Spleen (tissue), 11 donors: ENCODE measurements at regions not wholly inside any gene's neighbourhood (a gene's known extent, or its start where the extent isn't known, plus 50 kb on each side); places are given as distances from the start of the nearest gene placed in this dataset.

Experiments
- DNase-seq: peaks from one replicate; pipeline ENCODE4 v3.0.0-alpha.2; 2020
- H3K27ac ChIP-seq, 8 donors: fragments of 200-600 bp; sonication (generic) in 7 of 8; 1 replicate in 4 of 8; 2 replicates in 4 of 8; pipeline versions ENCODE4 v1.5.0 to v1.8.0; 2016 to 2021; ENCODE audit warnings: inconsistent platforms in 4 of 8, mild to moderate bottlenecking in 4 of 8, moderate library complexity in 1 of 8
- H3K27me3 ChIP-seq, 7 donors: fragments of 200-600 bp; sonication (generic) in 6 of 7; replicated peaks in 1 of 7; 1 replicate in 4 of 7; 2 replicates in 3 of 7; pipeline versions ENCODE4 v1.5.0 to v1.8.0; 2016 to 2021; ENCODE audit warnings: inconsistent platforms in 3 of 7, mild to moderate bottlenecking in 1 of 7
- H3K36me3 ChIP-seq, 6 donors: fragments of 200-600 bp; sonication (generic) in 5 of 6; 1 replicate in 4 of 6; 2 replicates in 2 of 6; pipeline versions ENCODE4 v1.5.0 to v1.8.0; 2016 to 2021; ENCODE audit warnings: inconsistent platforms in 2 of 6
- H3K4me1 ChIP-seq, 6 donors: fragments of 200-600 bp; sonication (generic) in 5 of 6; 1 replicate in 3 of 6; 2 replicates in 3 of 6; pipeline versions ENCODE4 v1.5.0 to v1.8.0; 2016 to 2021; ENCODE audit warnings: inconsistent platforms in 3 of 6
- H3K4me3 ChIP-seq, 8 donors: fragments of 200-600 bp; sonication (generic) in 7 of 8; 1 replicate in 4 of 8; 2 replicates in 4 of 8; pipeline versions ENCODE4 v1.5.0 to v1.8.0; 2016 to 2021; ENCODE audit warnings: inconsistent platforms in 4 of 8, mild to moderate bottlenecking in 4 of 8, moderate library complexity in 2 of 8
- H3K9me3 ChIP-seq, 8 donors: fragments of 200-600 bp; sonication (generic) in 7 of 8; 1 replicate in 4 of 8; 2 replicates in 4 of 8; pipeline versions ENCODE4 v1.5.0 to v1.8.0; 2016 to 2021; ENCODE audit warnings: inconsistent platforms in 4 of 8
- CTCF ChIP-seq, 11 experiments: fragments of 200-600 bp in 7 of 11; fragments of 450-650 bp in 4 of 11; sonication (generic) in 4 of 11; IDR thresholded peaks in 8 of 11; conservative IDR thresholded peaks in 3 of 11; 1 replicate in 7 of 11; 2 replicates in 4 of 11; pipeline versions ENCODE4 v1.4.0 to v1.8.0; 2016 to 2021; ENCODE audit warnings: antibody characterized with exemption in 11 of 11, inconsistent platforms in 4 of 11, mild to moderate bottlenecking in 1 of 11
- POLR2A ChIP-seq, 3 donors: fragments of 450-650 bp; IDR thresholded peaks; one replicate each; pipeline ENCODE4 v1.5.1; 2017; ENCODE audit warnings: antibody characterized with exemption in 3 of 3, mild to moderate bottlenecking in 1 of 3
- POLR2AphosphoS5 ChIP-seq, 3 donors: sonication (generic); formaldehyde crosslinking; IDR thresholded peaks; one replicate each; pipeline ENCODE4 v1.5.1; 2017; ENCODE audit warnings: antibody characterized with exemption in 3 of 3
- WGBS, 5 donors: extraction: QIAGEN DNeasy Blood & Tissue Kit in 3 of 5; methylation state at CpG; one replicate each; pipeline versions ENCODE4 v1.1.5 to v1.1.7; 2013 to 2018; 5-methylcytosine and 5-hydroxymethylcytosine counted together
- intact Hi-C: fragments of 100-400 bp; cut with DNase I; formaldehyde crosslinking; loops from one replicate; pipeline ENCODE4 v1.15.0; 2023; ENCODE audit warnings: low total_unique reads
- donor health status: healthy with polysubstance abuse.
- donor health status: DM: no; HTN: no; CAD: no; lungs with moderate emphysema.
- donor health status: DM: no; HTN: no; CAD: no.
- donor health status: Bipolar disorder and iron deficiency.
- donor health status: healthy.
- donor health status: DM: no; HTN: no; CAD: no.
- donor health status: DM: yes; HTN: yes; CAD: no.

GRCh38 chr10:20494474-20494873 is 402.6 kb downstream of the NEBL start:
- WGBS, 5 donors: 60 to 89% (median 79%) methylated on average over 1 of the region's 1 CpG

GRCh38 chr10:20492447-20492846 is 404.7 kb downstream of the NEBL start:
- intact Hi-C loops: no loop called here
- Histone ChIP-seq H3K27ac (no peak overlapping the region), H3K4me1 (no peaks in the 10 kb centered on the region), H3K9me3 (peaks cover 0 to 35% (median 18%) of the 10 kb centered on the region in 8 donors), H3K4me3 (no peak overlapping the region), H3K27me3 (no peaks in the 10 kb centered on the region), H3K36me3 (no peaks in the 10 kb centered on the region)
- DNase-seq: no peak
- TF ChIP-seq CTCF (IDR thresholded peaks at IDR 0.05 in 8 of 11, conservative IDR thresholded peaks at IDR 0.05 in 3 of 11): no peak
- WGBS, 5 donors: 51 to 73% (median 57%) methylated on average over 2 of the region's 2 CpGs

More at GRCh38 chr10:20494474-20494873, 402.6 kb downstream of the NEBL start:
- no peak for TF ChIP-seq POLR2A (IDR thresholded peaks at IDR 0.05)
- TF ChIP-seq CTCF (IDR thresholded peaks at IDR 0.05 in 8 of 11, conservative IDR thresholded peaks at IDR 0.05 in 3 of 11): no peak
- TF ChIP-seq POLR2AphosphoS5 (IDR thresholded peaks at IDR 0.05): no peak
- Histone ChIP-seq H3K27ac (no peak overlapping the region), H3K9me3 (peaks cover 0 to 37% (median 18%) of the 10 kb centered on the region in 8 donors), H3K27me3 (no peaks in the 10 kb centered on the region), H3K4me3 (no peak overlapping the region), H3K4me1 (no peaks in the 10 kb centered on the region), H3K36me3 (no peaks in the 10 kb centered on the region)
- no peak for DNase-seq
- intact Hi-C loops: no loop called here

GRCh38 chr10:20489961-20490360 is 407.1 kb downstream of the NEBL start:
- DNase-seq: no peak
- intact Hi-C loops: no loop called here
- Histone ChIP-seq H3K27me3 (no peaks in the 10 kb centered on the region), H3K4me3 (no peak overlapping the region), H3K27ac (no peak overlapping the region), H3K4me1 (no peaks in the 10 kb centered on the region), H3K9me3 (peaks cover 0 to 25% (median 12%) of the 10 kb centered on the region in 8 donors), H3K36me3 (no peaks in the 10 kb centered on the region)
- WGBS, 5 donors: 88 to 95% (median 94%) methylated on average over 4 of the region's 4 CpGs
- no peak for TF ChIP-seq POLR2A (IDR thresholded peaks at IDR 0.05)
- no peak for TF ChIP-seq POLR2AphosphoS5 (IDR thresholded peaks at IDR 0.05)
- no peak for TF ChIP-seq CTCF (IDR thresholded peaks at IDR 0.05 in 8 of 11, conservative IDR thresholded peaks at IDR 0.05 in 3 of 11)

- H3K27me3 ChIP-seq: no peaks in the 10 kb centered on the region
- intact Hi-C loops: no loop called here
- no peak for DNase-seq
- H3K36me3 ChIP-seq: no peaks in the 10 kb centered on the region
- H3K9me3 ChIP-seq: peaks cover 0 to 5% (median 0%) of the 10 kb centered on the region in 8 donors
- no peaks in the 10 kb centered on the region for H3K4me1 ChIP-seq
- no peak overlapping the region for H3K27ac ChIP-seq
- WGBS, 5 donors: 0 to 76% (median 45%) methylated on average over 1 of the region's 1 CpG
- no peak for TF ChIP-seq POLR2A (IDR thresholded peaks at IDR 0.05)
- TF ChIP-seq CTCF (IDR thresholded peaks at IDR 0.05 in 8 of 11, conservative IDR thresholded peaks at IDR 0.05 in 3 of 11): no peak
- no peak for TF ChIP-seq POLR2AphosphoS5 (IDR thresholded peaks at IDR 0.05)
- H3K4me3 ChIP-seq: no peak overlapping the region
Observed at GRCh38 chr10:20486791-20487190, 410.3 kb downstream of the NEBL start.
